CD8-positive, alpha-beta memory T cell (primary cell): ENCODE measurements at regions not wholly inside any gene's neighbourhood (a gene's known extent, or its start where the extent isn't known, plus 50 kb on each side); places are given as distances from the start of the nearest gene placed in this dataset.

Experiments
- CTCF ChIA-PET: fragments of 350-600 bp; sonication (Branson Sonifier 250); formaldehyde crosslinking; loops from one replicate; lab custom pipeline; 2021; ENCODE audit warnings: antibody characterized with exemption; lab: Charles Lee
- POLR2A ChIA-PET: fragments of 350-600 bp; sonication (Branson Sonifier 250); formaldehyde crosslinking; loops from one replicate; lab custom pipeline; 2021; ENCODE audit warnings: antibody characterized with exemption; lab: Charles Lee
- DNase-seq, 5 donors: peaks; one replicate each; pipeline versions ENCODE4 v3.0.0 to v3.0.0-alpha.2; 2020 to 2022; ENCODE audit warnings: mixed read lengths in 1 of 5
- H3K27ac ChIP-seq: one replicate; pipeline ENCODE4 v1.7.0; 2013; ENCODE audit warnings: low read depth, mild to moderate bottlenecking, low read length, moderate library complexity
- H3K27me3 ChIP-seq: 2 replicates; pipeline ENCODE4 v1.7.0; 2013; ENCODE audit warnings: low read length, mild to moderate bottlenecking; ENCODE audit not compliant: insufficient read depth, poor library complexity, severe bottlenecking
- H3K36me3 ChIP-seq: 2 replicates; pipeline ENCODE4 v1.7.0; 2013; ENCODE audit warnings: mild to moderate bottlenecking, low read length, moderate library complexity; ENCODE audit not compliant: insufficient read depth
- H3K4me1 ChIP-seq: 2 replicates; pipeline ENCODE4 v1.7.0; 2013; ENCODE audit warnings: mild to moderate bottlenecking, low read length, moderate library complexity; ENCODE audit not compliant: insufficient read depth
- H3K4me3 ChIP-seq: 2 replicates; pipeline ENCODE4 v1.7.0; 2013; ENCODE audit warnings: mild to moderate bottlenecking, low read length
- H3K9me3 ChIP-seq: 2 replicates; pipeline ENCODE4 v1.7.0; 2013; ENCODE audit warnings: mild to moderate bottlenecking, low read length
- H3K27ac Mint-ChIP-seq, 8 donors: one replicate each; pipeline ENCODE4 v1.8.0; 2020 to 2021; ENCODE audit warnings: mixed read lengths in 8 of 8, mild to moderate bottlenecking in 6 of 8, inconsistent platforms in 3 of 8, moderate library complexity in 3 of 8
- H3K27me3 Mint-ChIP-seq, 2 donors: one replicate each; pipeline ENCODE4 v1.8.0; 2020 to 2021; ENCODE audit warnings: mixed read lengths in 2 of 2, mild to moderate bottlenecking in 1 of 2, moderate library complexity in 1 of 2
- H3K36me3 Mint-ChIP-seq, 3 donors: one replicate each; pipeline ENCODE4 v1.8.0; 2020 to 2021; ENCODE audit warnings: mixed read lengths in 3 of 3, inconsistent platforms in 1 of 3, mild to moderate bottlenecking in 1 of 3
- H3K4me1 Mint-ChIP-seq, 3 donors: one replicate each; pipeline ENCODE4 v1.8.0; 2020 to 2021; ENCODE audit warnings: mixed read lengths in 3 of 3, inconsistent platforms in 1 of 3, mild to moderate bottlenecking in 1 of 3
- H3K4me3 Mint-ChIP-seq, 7 donors: one replicate each; pipeline ENCODE4 v1.8.0; 2020 to 2021; ENCODE audit warnings: mixed read lengths in 7 of 7, mild to moderate bottlenecking in 6 of 7, moderate library complexity in 4 of 7, inconsistent platforms in 2 of 7
- H3K9me3 Mint-ChIP-seq, 5 donors: one replicate each; pipeline ENCODE4 v1.8.0; 2020 to 2022; ENCODE audit warnings: mixed read lengths in 5 of 5, mild to moderate bottlenecking in 3 of 5, moderate library complexity in 2 of 5, inconsistent platforms in 1 of 5

- Histone ChIP-seq H3K27me3 (no peaks in the 10 kb centered on the region), H3K4me3 (no peak overlapping the region), H3K36me3 (no peaks in the 10 kb centered on the region), H3K27ac (no peak overlapping the region), H3K9me3 (no peaks in the 10 kb centered on the region), H3K4me1 (no peaks in the 10 kb centered on the region)
- Mint-ChIP-seq H3K27ac (no peak overlapping the region), H3K27me3 (peaks cover 0 to 4% of the 10 kb centered on the region in 2 donors), H3K36me3 (no peaks in the 10 kb centered on the region), H3K4me1 (no peaks in the 10 kb centered on the region), H3K9me3 (peaks cover 0 to 2% (median 0%) of the 10 kb centered on the region in 5 donors), H3K4me3 (no peak overlapping the region)
- CTCF ChIA-PET, result no interaction called here
- POLR2A ChIA-PET, result no interaction called here
- DNase-seq, result no peak
Observed at GRCh38 chr10:121057269-121057668, 206.1 kb downstream of the WDR11 start.

- no peak for DNase-seq
- H3K9me3 ChIP-seq, result no peaks in the 10 kb centered on the region
- H3K4me1 ChIP-seq, result no peaks in the 10 kb centered on the region
- peaks cover 0 to 2% (median 0%) of the 10 kb centered on the region in 5 donors for H3K9me3 Mint-ChIP-seq
- no peak overlapping the region for H3K4me3 Mint-ChIP-seq
- H3K27ac Mint-ChIP-seq, result no peak overlapping the region
- H3K27me3 ChIP-seq, result no peaks in the 10 kb centered on the region
- no peaks in the 10 kb centered on the region for H3K4me1 Mint-ChIP-seq
- CTCF ChIA-PET, result no interaction called here
- no peak overlapping the region for H3K27ac ChIP-seq
- H3K36me3 ChIP-seq, result no peaks in the 10 kb centered on the region
- H3K36me3 Mint-ChIP-seq, result no peaks in the 10 kb centered on the region
- POLR2A ChIA-PET, result no interaction called here
- peaks cover 0 to 4% of the 10 kb centered on the region in 2 donors for H3K27me3 Mint-ChIP-seq
- no peak overlapping the region for H3K4me3 ChIP-seq
Observed at GRCh38 chr10:121058082-121058481, 206.9 kb downstream of the WDR11 start.

GRCh38 chr10:121059351-121059750 is 208.2 kb downstream of the WDR11 start:
- H3K4me3 ChIP-seq, result no peak overlapping the region
- H3K27me3 Mint-ChIP-seq, result peaks cover 0 to 4% of the 10 kb centered on the region in 2 donors
- peaks cover 0 to 2% (median 0%) of the 10 kb centered on the region in 5 donors for H3K9me3 Mint-ChIP-seq
- H3K4me1 ChIP-seq, result no peaks in the 10 kb centered on the region
- POLR2A ChIA-PET, result no interaction called here
- H3K4me1 Mint-ChIP-seq, result no peaks in the 10 kb centered on the region
- no peak overlapping the region for H3K4me3 Mint-ChIP-seq
- CTCF ChIA-PET, result no interaction called here
- H3K36me3 ChIP-seq, result no peaks in the 10 kb centered on the region
- no peak for DNase-seq
- H3K36me3 Mint-ChIP-seq, result no peaks in the 10 kb centered on the region
- H3K27ac Mint-ChIP-seq, result no peak overlapping the region
- no peaks in the 10 kb centered on the region for H3K9me3 ChIP-seq
- H3K27ac ChIP-seq, result no peak overlapping the region
- no peaks in the 10 kb centered on the region for H3K27me3 ChIP-seq

GRCh38 chr10:121062115-121062514 is 211.0 kb downstream of the WDR11 start:
- no peaks in the 10 kb centered on the region for H3K36me3 ChIP-seq
- CTCF ChIA-PET, result no interaction called here

GRCh38 chr10:121063744-121064143 is 212.6 kb downstream of the WDR11 start:
- H3K27me3 Mint-ChIP-seq, result peaks cover 0 to 5% of the 10 kb centered on the region in 2 donors
- Histone ChIP-seq H3K27ac (no peak overlapping the region), H3K36me3 (no peaks in the 10 kb centered on the region), H3K9me3 (no peaks in the 10 kb centered on the region), H3K27me3 (no peaks in the 10 kb centered on the region), H3K4me1 (no peaks in the 10 kb centered on the region), H3K4me3 (no peak overlapping the region)
- DNase-seq, result no peak
- no peak overlapping the region for H3K27ac Mint-ChIP-seq
- H3K4me3 Mint-ChIP-seq, result no peak overlapping the region
- peaks cover 0 to 2% (median 2%) of the 10 kb centered on the region in 5 donors for H3K9me3 Mint-ChIP-seq
- POLR2A ChIA-PET, result no interaction called here
- no peaks in the 10 kb centered on the region for H3K36me3 Mint-ChIP-seq
- H3K4me1 Mint-ChIP-seq, result no peaks in the 10 kb centered on the region
- CTCF ChIA-PET, result no interaction called here

More at GRCh38 chr10:121062115-121062514, 211.0 kb downstream of the WDR11 start:
- Histone ChIP-seq H3K4me3 (no peak overlapping the region), H3K27me3 (no peaks in the 10 kb centered on the region), H3K4me1 (no peaks in the 10 kb centered on the region), H3K27ac (no peak overlapping the region), H3K9me3 (no peaks in the 10 kb centered on the region)
- no peak overlapping the region for H3K4me3 Mint-ChIP-seq
- no peaks in the 10 kb centered on the region for H3K9me3 Mint-ChIP-seq
- no peaks in the 10 kb centered on the region for H3K4me1 Mint-ChIP-seq
- peaks cover 0 to 5% of the 10 kb centered on the region in 2 donors for H3K27me3 Mint-ChIP-seq
- no peak overlapping the region for H3K27ac Mint-ChIP-seq
- POLR2A ChIA-PET, result no interaction called here
- H3K36me3 Mint-ChIP-seq, result no peaks in the 10 kb centered on the region
- no peak for DNase-seq

- no peaks in the 10 kb centered on the region for H3K4me1 Mint-ChIP-seq
- peaks cover 0 to 3% of the 10 kb centered on the region in 2 donors for H3K27me3 Mint-ChIP-seq
- ChIA-PET CTCF (no interaction called here), POLR2A (no interaction called here)
- Histone ChIP-seq H3K9me3 (no peaks in the 10 kb centered on the region), H3K27me3 (no peaks in the 10 kb centered on the region), H3K27ac (no peak overlapping the region), H3K36me3 (no peaks in the 10 kb centered on the region), H3K4me1 (no peaks in the 10 kb centered on the region), H3K4me3 (no peak overlapping the region)
- no peak overlapping the region for H3K4me3 Mint-ChIP-seq
- H3K36me3 Mint-ChIP-seq, result no peaks in the 10 kb centered on the region
- no peak overlapping the region for H3K27ac Mint-ChIP-seq
- DNase-seq, result no peak
- peaks cover 0 to 2% (median 2%) of the 10 kb centered on the region in 5 donors for H3K9me3 Mint-ChIP-seq
Observed at GRCh38 chr10:121064491-121064890, 213.3 kb downstream of the WDR11 start.

- H3K4me1 ChIP-seq, result no peaks in the 10 kb centered on the region
- Mint-ChIP-seq H3K36me3 (no peaks in the 10 kb centered on the region), H3K27me3 (peaks cover 0 to 3% of the 10 kb centered on the region in 2 donors), H3K9me3 (peaks cover 0 to 5% (median 2%) of the 10 kb centered on the region in 5 donors), H3K27ac (no peak overlapping the region), H3K4me1 (no peaks in the 10 kb centered on the region), H3K4me3 (no peak overlapping the region)
- H3K27me3 ChIP-seq, result no peaks in the 10 kb centered on the region
- POLR2A ChIA-PET, result no interaction called here
- no peak for DNase-seq
- no peaks in the 10 kb centered on the region for H3K36me3 ChIP-seq
- H3K27ac ChIP-seq, result no peak overlapping the region
- H3K4me3 ChIP-seq, result no peak overlapping the region
- CTCF ChIA-PET, result no interaction called here
- no peaks in the 10 kb centered on the region for H3K9me3 ChIP-seq
Observed at GRCh38 chr10:121065330-121065729, 214.2 kb downstream of the WDR11 start.

GRCh38 chr10:121069061-121069850 is 218.1 kb downstream of the WDR11 start:
- Mint-ChIP-seq H3K4me1 (no peaks in the 10 kb centered on the region), H3K36me3 (no peaks in the 10 kb centered on the region), H3K27me3 (peaks cover 1 to 4% of the 10 kb centered on the region in 2 donors), H3K4me3 (no peak overlapping the region), H3K9me3 (peaks cover 0 to 5% (median 2%) of the 10 kb centered on the region in 5 donors), H3K27ac (no peak overlapping the region)
- no peaks in the 10 kb centered on the region for H3K36me3 ChIP-seq
- H3K9me3 ChIP-seq, result no peaks in the 10 kb centered on the region
- H3K4me1 ChIP-seq, result no peaks in the 10 kb centered on the region
- DNase-seq, result no peak
- no peak overlapping the region for H3K27ac ChIP-seq
- H3K27me3 ChIP-seq, result no peaks in the 10 kb centered on the region
- CTCF ChIA-PET, result no interaction called here
- POLR2A ChIA-PET, result no interaction called here
- H3K4me3 ChIP-seq, result no peak overlapping the region
